Common myeloid progenitor, CD34-positive (primary cell): ENCODE measurements at regions not wholly inside any gene's neighbourhood (a gene's known extent, or its start where the extent isn't known, plus 50 kb on each side); places are given as distances from the start of the nearest gene placed in this dataset.
A peak's percentile ranks its signal among the peaks of the same experiment; 100 is the strongest.

Experiments
- CTCF ChIA-PET: fragments of 350-600 bp; sonication (Branson Sonifier 250); formaldehyde crosslinking; loops from one replicate; lab custom pipeline; 2021; ENCODE audit warnings: antibody characterized with exemption; lab: Charles Lee
- POLR2A ChIA-PET: fragments of 350-600 bp; sonication (Branson Sonifier 250); formaldehyde crosslinking; loops from one replicate; lab custom pipeline; 2021; ENCODE audit warnings: antibody characterized with exemption; lab: Charles Lee
- DNase-seq, 3 donors: peaks; one replicate each; pipeline versions ENCODE4 v3.0.0 to v3.0.0-alpha.2; 2013
- H3K27ac ChIP-seq, 2 experiments: 1 replicate in 1 of 2; 2 replicates in 1 of 2; pipeline ENCODE4 v1.7.0; 2013; ENCODE audit warnings: inconsistent platforms in 2 of 2, low read length in 2 of 2, mild to moderate bottlenecking in 2 of 2, low read depth in 1 of 2, moderate library complexity in 1 of 2; ENCODE audit not compliant: severe bottlenecking in 2 of 2, insufficient read depth in 1 of 2, poor library complexity in 1 of 2
- H3K27me3 ChIP-seq, 5 experiments: replicated peaks in 2 of 5; 1 replicate in 3 of 5; 2 replicates in 2 of 5; pipeline versions ENCODE4 v1.6.1 to v1.7.0; 2013; ENCODE audit warnings: low read length in 4 of 5, mild to moderate bottlenecking in 2 of 5, moderate library complexity in 2 of 5, inconsistent platforms in 1 of 5; ENCODE audit not compliant: insufficient read depth in 5 of 5, control insufficient read depth in 4 of 5
- H3K36me3 ChIP-seq, 4 experiments: 1 replicate in 2 of 4; 2 replicates in 2 of 4; pipeline versions ENCODE4 v1.6.1 to v1.7.0; 2013; ENCODE audit warnings: low read length in 3 of 4, control low read depth in 1 of 4, mild to moderate bottlenecking in 1 of 4; ENCODE audit not compliant: control insufficient read depth in 4 of 4, insufficient read depth in 4 of 4
- H3K4me1 ChIP-seq, 4 experiments: 1 replicate in 3 of 4; 2 replicates in 1 of 4; pipeline versions ENCODE4 v1.6.1 to v1.7.1; 2013; ENCODE audit warnings: low read length in 3 of 4, mild to moderate bottlenecking in 3 of 4, control low read depth in 1 of 4, inconsistent platforms in 1 of 4, moderate library complexity in 1 of 4; ENCODE audit not compliant: control insufficient read depth in 4 of 4, insufficient read depth in 4 of 4; ENCODE audit errors: control extremely low read depth in 1 of 4
- H3K4me3 ChIP-seq, 7 experiments: 1 replicate in 4 of 7; 2 replicates in 3 of 7; pipeline versions ENCODE4 v1.5.1 to v1.7.0; 2013; ENCODE audit warnings: mild to moderate bottlenecking in 7 of 7, low read length in 6 of 7, moderate library complexity in 6 of 7, inconsistent platforms in 2 of 7, low read depth in 2 of 7, control low read depth in 1 of 7; ENCODE audit not compliant: insufficient read depth in 4 of 7, control insufficient read depth in 1 of 7; ENCODE audit errors: extremely low read depth in 1 of 7
- H3K9me3 ChIP-seq, 5 experiments: 1 replicate in 4 of 5; 2 replicates in 1 of 5; pipeline versions ENCODE4 v1.6.1 to v1.7.1; 2013; ENCODE audit warnings: low read length in 4 of 5, mild to moderate bottlenecking in 2 of 5, inconsistent platforms in 1 of 5, low read depth in 1 of 5, moderate library complexity in 1 of 5; ENCODE audit not compliant: control insufficient read depth in 4 of 5, insufficient read depth in 2 of 5; ENCODE audit errors: control extremely low read depth in 1 of 5
- WGBS: methylation state at CpG from one replicate; pipeline ENCODE4 v1.1.5; 2013; ENCODE audit not compliant: insufficient coverage; 5-methylcytosine and 5-hydroxymethylcytosine counted together

- no peaks in the 10 kb centered on the region for H3K36me3 ChIP-seq
- no peaks in the 10 kb centered on the region for H3K27me3 ChIP-seq
- no peak overlapping the region for H3K4me3 ChIP-seq
- POLR2A ChIA-PET: no interaction called here
- no peak overlapping the region for H3K27ac ChIP-seq
- H3K4me1 ChIP-seq: peaks cover 5 to 14% (median 10%) of the 10 kb centered on the region in 4 experiments
- 100% methylated on average over 1 of the region's 2 CpGs for WGBS
- DNase-seq: no peak
- H3K9me3 ChIP-seq: no peaks in the 10 kb centered on the region
- CTCF ChIA-PET: interaction anchor here (0.9 to 1.5 kb wide), 4 partner anchors 15 to 71 kb away, joined by 3 to 4 read pairs (median 3); a partner anchor contains a TSS
Measured at GRCh38 chr6:26243752-26244151, 121.2 kb upstream of the BTN3A2 start.

GRCh38 chr6:26246058-26246457 lies 118.9 kb upstream of the BTN3A2 start:
- POLR2A ChIA-PET: no interaction called here

GRCh38 chr6:26246553-26246952 lies 118.4 kb upstream of the BTN3A2 start:
- peaks cover 5 to 24% (median 13%) of the 10 kb centered on the region in 4 experiments for H3K4me1 ChIP-seq
- H3K4me3 ChIP-seq: no peak overlapping the region
- no peak for DNase-seq
- 98% methylated on average over 28 of the region's 28 CpGs for WGBS
- no peaks in the 10 kb centered on the region for H3K27me3 ChIP-seq
- ChIA-PET POLR2A (no interaction called here), CTCF (no interaction called here)
- H3K27ac ChIP-seq: no peak overlapping the region
- no peaks in the 10 kb centered on the region for H3K36me3 ChIP-seq
- H3K9me3 ChIP-seq: no peaks in the 10 kb centered on the region

More at GRCh38 chr6:26246058-26246457, 118.9 kb upstream of the BTN3A2 start:
- CTCF ChIA-PET: no interaction called here
- H3K27me3 ChIP-seq: no peaks in the 10 kb centered on the region
- H3K4me1 ChIP-seq: peaks cover 5 to 24% (median 14%) of the 10 kb centered on the region in 4 experiments
- DNase-seq: no peak
- no peaks in the 10 kb centered on the region for H3K36me3 ChIP-seq
- WGBS: 87% methylated on average over 4 of the region's 7 CpGs
- no peak overlapping the region for H3K27ac ChIP-seq
- H3K9me3 ChIP-seq: no peaks in the 10 kb centered on the region
- no peak overlapping the region for H3K4me3 ChIP-seq

- ChIA-PET CTCF (interaction anchor here (0.6 to 4.9 kb wide), 14 partner anchors 8 to 217 kb away, joined by 3 to 50 read pairs (median 5); a partner anchor contains a TSS), POLR2A (interaction anchor here (0.6 to 4.4 kb wide), 9 partner anchors 9 to 1875 kb away, joined by 3 to 32 read pairs (median 6); a partner anchor contains a TSS)
- DNase-seq: peak in 2 of 3 donors; percentile 76 to 79
- no peaks in the 10 kb centered on the region for H3K27me3 ChIP-seq
- peak overlapping the region; percentile 80 to 94 for H3K27ac ChIP-seq
- peaks cover 9 to 31% (median 18%) of the 10 kb centered on the region in 4 experiments for H3K4me1 ChIP-seq
- H3K9me3 ChIP-seq: no peaks in the 10 kb centered on the region
- no peaks in the 10 kb centered on the region for H3K36me3 ChIP-seq
- H3K4me3 ChIP-seq: peak overlapping the region; percentile 72 to 96 (median 82)
- 0% methylated on average over 11 of the region's 13 CpGs for WGBS
Measured at GRCh38 chr6:26249707-26249956, 115.4 kb upstream of the BTN3A2 start.

GRCh38 chr6:26249957-26250697 lies 114.9 kb upstream of the BTN3A2 start:
- Histone ChIP-seq H3K36me3 (no peaks in the 10 kb centered on the region), H3K4me3 (peak overlapping the region; percentile 72 to 96 (median 82)), H3K27ac (peak overlapping the region; percentile 80 to 94), H3K27me3 (no peaks in the 10 kb centered on the region), H3K9me3 (no peaks in the 10 kb centered on the region), H3K4me1 (peaks cover 9 to 34% (median 20%) of the 10 kb centered on the region in 4 experiments)
- WGBS: 0% methylated on average over 35 of the region's 43 CpGs
- ChIA-PET CTCF (interaction anchor here (0.6 to 4.9 kb wide), 22 partner anchors 8 to 90 kb away, joined by 3 to 50 read pairs (median 5); a partner anchor contains a TSS), POLR2A (interaction anchor here (1.0 to 4.4 kb wide), 14 partner anchors 10 to 1643 kb away, joined by 3 to 32 read pairs (median 6); a partner anchor contains a TSS)
- DNase-seq: peak; percentile 85 to 92 (median 89)

- peak overlapping the region in 1 of 2 experiments; percentile 94 for H3K27ac ChIP-seq
- DNase-seq: peak in 1 of 3 donors; percentile 68
- no peaks in the 10 kb centered on the region for H3K9me3 ChIP-seq
- H3K27me3 ChIP-seq: no peaks in the 10 kb centered on the region
- ChIA-PET POLR2A (interaction anchor here (0.6 to 4.4 kb wide), 17 partner anchors 10 to 1642 kb away, joined by 3 to 32 read pairs (median 5); a partner anchor contains a TSS), CTCF (interaction anchor here (1.0 to 4.9 kb wide), 21 partner anchors 10 to 67 kb away, joined by 3 to 50 read pairs (median 5); a partner anchor contains a TSS)
- H3K4me1 ChIP-seq: peaks cover 9 to 34% (median 20%) of the 10 kb centered on the region in 4 experiments
- 0% methylated on average over 2 of the region's 9 CpGs for WGBS
- peak overlapping the region in 6 of 7 experiments; percentile 75 to 96 (median 84) for H3K4me3 ChIP-seq
- no peaks in the 10 kb centered on the region for H3K36me3 ChIP-seq
Measured at GRCh38 chr6:26250698-26251044, 114.3 kb upstream of the BTN3A2 start.
